GM12878 (cell line): ENCODE measurements at regions not wholly inside any gene's neighbourhood (a gene's known extent, or its start where the extent isn't known, plus 50 kb on each side); places are given as distances from the start of the nearest gene placed in this dataset.

Experiments used
- ASH2L ChIP-seq: fragments of 300-600, 200-600 bp; sonication (generic); IDR thresholded peaks from 2 replicates; pipeline ENCODE4 v1.6.1; 2017; ENCODE audit warnings: low read depth, mild to moderate bottlenecking, borderline replicate concordance
- BHLHE40 ChIP-seq, 2 experiments: fragments of 450-650 bp in 1 of 2; IDR thresholded peaks; 2 replicates each; pipeline ENCODE4 v1.6.1; 2011 to 2017; ENCODE audit warnings: low read depth in 2 of 2, borderline replicate concordance in 1 of 2, improper control_type of control experiment in 1 of 2, low read length in 1 of 2, mild to moderate bottlenecking in 1 of 2
- DPF2 ChIP-seq: fragments of 450-650 bp; IDR thresholded peaks from 2 replicates; pipeline ENCODE4 v1.6.1; 2017; ENCODE audit warnings: mild to moderate bottlenecking
- POLR2A ChIP-seq: IDR thresholded peaks from 2 replicates; pipeline ENCODE4 v1.6.1; 2011; ENCODE audit warnings: low read depth, mild to moderate bottlenecking, low read length
- TCF12 ChIP-seq: IDR thresholded peaks from 2 replicates; pipeline ENCODE4 v1.6.1; 2011; ENCODE audit warnings: low read depth, mild to moderate bottlenecking, low read length
- ZNF274 ChIP-seq: IDR thresholded peaks from one replicate; pipeline ENCODE4 v1.8.0; 2011; ENCODE audit not compliant: insufficient read length, insufficient read depth
- TF ChIP-seq, protein P1 (sequence below): IDR thresholded peaks from 2 replicates; pipeline ENCODE4 v1.6.1; 2012; ENCODE audit warnings: mild to moderate bottlenecking, low read depth, low read length
- TF ChIP-seq, protein P2 (sequence below), 3 experiments: IDR thresholded peaks in 2 of 3; conservative IDR thresholded peaks in 1 of 3; 2 replicates each; pipeline ENCODE4 v1.5.1; 2011; ENCODE audit warnings: low read depth in 3 of 3, low read length in 3 of 3, mild to moderate bottlenecking in 3 of 3, control low read depth in 2 of 3, moderate library complexity in 2 of 3, inconsistent platforms in 1 of 3, mixed read lengths in 1 of 3; ENCODE audit not compliant: control insufficient read depth in 2 of 3, insufficient read depth in 1 of 3; ENCODE audit errors: extremely low read depth in 1 of 3

DNA sequence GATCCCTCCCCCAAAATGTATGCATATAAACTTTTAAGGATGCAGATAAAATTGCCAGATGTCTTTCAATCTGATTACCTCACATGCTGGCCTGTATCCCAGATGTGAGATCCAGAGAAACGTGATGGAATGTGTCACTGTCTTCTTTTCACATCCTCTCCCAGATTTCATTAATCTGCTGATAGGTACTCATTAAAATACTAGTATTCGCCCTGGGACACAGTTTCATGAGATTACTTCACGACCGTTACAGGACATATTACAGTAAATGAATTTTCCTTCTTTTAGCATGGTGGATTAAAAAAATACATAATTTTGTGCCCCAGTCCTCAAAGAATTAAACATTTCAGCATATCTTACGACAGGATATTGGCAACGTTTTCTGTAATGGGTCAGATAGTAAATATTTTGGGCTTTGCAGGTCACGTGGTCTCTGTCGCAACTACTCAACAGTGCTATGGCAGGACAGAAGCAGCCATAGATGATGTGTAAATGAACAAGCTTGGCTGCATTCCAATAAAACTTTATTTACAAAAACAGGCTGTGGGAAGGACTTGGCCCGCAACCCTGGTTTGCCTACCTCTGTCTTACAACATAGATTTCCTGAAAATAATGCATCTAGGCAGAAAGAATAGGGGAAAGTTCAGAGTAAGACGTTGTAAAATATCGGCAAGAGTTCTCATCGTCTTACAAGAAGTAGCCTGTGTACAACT lies 156.0 kb upstream of the DIO3 start:
- TF ChIP-seq ASH2L (no peak), TCF12 (no peak), POLR2A (no peak), ZNF274 (no peak), BHLHE40 (IDR thresholded peaks at IDR 0.05; ENCODE audit: borderline replicate concordance in 1 of 2, low read depth in 2 of 2, low read length in 1 of 2) (no peak), DPF2 (no peak)
- TF ChIP-seq, protein P1, sequence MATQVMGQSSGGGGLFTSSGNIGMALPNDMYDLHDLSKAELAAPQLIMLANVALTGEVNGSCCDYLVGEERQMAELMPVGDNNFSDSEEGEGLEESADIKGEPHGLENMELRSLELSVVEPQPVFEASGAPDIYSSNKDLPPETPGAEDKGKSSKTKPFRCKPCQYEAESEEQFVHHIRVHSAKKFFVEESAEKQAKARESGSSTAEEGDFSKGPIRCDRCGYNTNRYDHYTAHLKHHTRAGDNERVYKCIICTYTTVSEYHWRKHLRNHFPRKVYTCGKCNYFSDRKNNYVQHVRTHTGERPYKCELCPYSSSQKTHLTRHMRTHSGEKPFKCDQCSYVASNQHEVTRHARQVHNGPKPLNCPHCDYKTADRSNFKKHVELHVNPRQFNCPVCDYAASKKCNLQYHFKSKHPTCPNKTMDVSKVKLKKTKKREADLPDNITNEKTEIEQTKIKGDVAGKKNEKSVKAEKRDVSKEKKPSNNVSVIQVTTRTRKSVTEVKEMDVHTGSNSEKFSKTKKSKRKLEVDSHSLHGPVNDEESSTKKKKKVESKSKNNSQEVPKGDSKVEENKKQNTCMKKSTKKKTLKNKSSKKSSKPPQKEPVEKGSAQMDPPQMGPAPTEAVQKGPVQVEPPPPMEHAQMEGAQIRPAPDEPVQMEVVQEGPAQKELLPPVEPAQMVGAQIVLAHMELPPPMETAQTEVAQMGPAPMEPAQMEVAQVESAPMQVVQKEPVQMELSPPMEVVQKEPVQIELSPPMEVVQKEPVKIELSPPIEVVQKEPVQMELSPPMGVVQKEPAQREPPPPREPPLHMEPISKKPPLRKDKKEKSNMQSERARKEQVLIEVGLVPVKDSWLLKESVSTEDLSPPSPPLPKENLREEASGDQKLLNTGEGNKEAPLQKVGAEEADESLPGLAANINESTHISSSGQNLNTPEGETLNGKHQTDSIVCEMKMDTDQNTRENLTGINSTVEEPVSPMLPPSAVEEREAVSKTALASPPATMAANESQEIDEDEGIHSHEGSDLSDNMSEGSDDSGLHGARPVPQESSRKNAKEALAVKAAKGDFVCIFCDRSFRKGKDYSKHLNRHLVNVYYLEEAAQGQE = no peak
- TF ChIP-seq, protein P2, sequence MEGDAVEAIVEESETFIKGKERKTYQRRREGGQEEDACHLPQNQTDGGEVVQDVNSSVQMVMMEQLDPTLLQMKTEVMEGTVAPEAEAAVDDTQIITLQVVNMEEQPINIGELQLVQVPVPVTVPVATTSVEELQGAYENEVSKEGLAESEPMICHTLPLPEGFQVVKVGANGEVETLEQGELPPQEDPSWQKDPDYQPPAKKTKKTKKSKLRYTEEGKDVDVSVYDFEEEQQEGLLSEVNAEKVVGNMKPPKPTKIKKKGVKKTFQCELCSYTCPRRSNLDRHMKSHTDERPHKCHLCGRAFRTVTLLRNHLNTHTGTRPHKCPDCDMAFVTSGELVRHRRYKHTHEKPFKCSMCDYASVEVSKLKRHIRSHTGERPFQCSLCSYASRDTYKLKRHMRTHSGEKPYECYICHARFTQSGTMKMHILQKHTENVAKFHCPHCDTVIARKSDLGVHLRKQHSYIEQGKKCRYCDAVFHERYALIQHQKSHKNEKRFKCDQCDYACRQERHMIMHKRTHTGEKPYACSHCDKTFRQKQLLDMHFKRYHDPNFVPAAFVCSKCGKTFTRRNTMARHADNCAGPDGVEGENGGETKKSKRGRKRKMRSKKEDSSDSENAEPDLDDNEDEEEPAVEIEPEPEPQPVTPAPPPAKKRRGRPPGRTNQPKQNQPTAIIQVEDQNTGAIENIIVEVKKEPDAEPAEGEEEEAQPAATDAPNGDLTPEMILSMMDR (IDR thresholded peaks at IDR 0.05 in 2 of 3, conservative IDR thresholded peaks at IDR 0.05 in 1 of 3; ENCODE audit: control insufficient read depth in 2 of 3, extremely low read depth in 1 of 3, insufficient read depth in 1 of 3, low read depth in 3 of 3, low read length in 3 of 3) = no peak
